Heart left ventricle (tissue), 16 donors: ENCODE measurements at regions not wholly inside any gene's neighbourhood (a gene's known extent, or its start where the extent isn't known, plus 50 kb on each side); places are given as distances from the start of the nearest gene placed in this dataset.

Experiments used
- ATAC-seq, 4 donors: fragments of 200-7000 bp; cut with Tn5 transposase; one replicate each; pipeline ENCODE4 v1.9.1; 2020 to 2022; ENCODE audit warnings: moderate library complexity in 4 of 4, mild to moderate bottlenecking in 3 of 4, moderate number of reproducible peaks in 1 of 4
- DNase-seq, 5 donors: peaks; one replicate each; pipeline ENCODE4 v3.0.0-alpha.2; 2020
- H3K27ac ChIP-seq, 12 donors: fragments of 200-600 bp; sonication (generic) in 4 of 12; one replicate each; pipeline versions ENCODE4 v1.5.0 to v1.8.0; 2016 to 2022; ENCODE audit warnings: mild to moderate bottlenecking in 2 of 12
- H3K27me3 ChIP-seq, 9 donors: fragments of 200-600 bp; sonication (generic) in 2 of 9; one replicate each; pipeline versions ENCODE4 v1.5.1 to v1.8.0; 2016 to 2022; ENCODE audit warnings: mild to moderate bottlenecking in 3 of 9
- H3K36me3 ChIP-seq, 9 donors: fragments of 200-600 bp; sonication (generic) in 2 of 9; one replicate each; pipeline versions ENCODE4 v1.5.0 to v1.8.0; 2018 to 2022; ENCODE audit warnings: mild to moderate bottlenecking in 2 of 9
- H3K4me1 ChIP-seq, 12 donors: fragments of 200-600 bp; sonication (generic) in 4 of 12; one replicate each; pipeline versions ENCODE4 v1.5.0 to v1.8.0; 2016 to 2022; ENCODE audit warnings: mild to moderate bottlenecking in 3 of 12
- H3K4me3 ChIP-seq, 12 donors: fragments of 200-600 bp; sonication (generic) in 4 of 12; one replicate each; pipeline versions ENCODE4 v1.5.0 to v1.8.0; 2017 to 2022; ENCODE audit warnings: mild to moderate bottlenecking in 9 of 12, moderate library complexity in 4 of 12
- H3K9me3 ChIP-seq, 12 donors: fragments of 200-600 bp; sonication (generic) in 4 of 12; one replicate each; pipeline versions ENCODE4 v1.5.0 to v1.8.0; 2016 to 2022; ENCODE audit warnings: mild to moderate bottlenecking in 1 of 12
- POLR2A ChIP-seq, 2 donors: fragments of 450-650 bp; IDR thresholded peaks; one replicate each; pipeline ENCODE4 v1.6.1; 2017; ENCODE audit warnings: antibody characterized with exemption in 2 of 2, mild to moderate bottlenecking in 2 of 2, moderate library complexity in 2 of 2
- WGBS, 4 donors: extraction: QIAGEN DNeasy Blood & Tissue Kit in 2 of 4; methylation state at CpG; one replicate each; pipeline versions ENCODE4 v1.1.5 to v1.1.7; 2013 to 2018; 5-methylcytosine and 5-hydroxymethylcytosine counted together
- intact Hi-C, 10 donors: fragments of 100-400 bp; cut with DNase I; formaldehyde crosslinking; loops; one replicate each; pipeline versions ENCODE4 v1.11.1 to v1.14.2; 2022
- TF ChIP-seq, protein P1 (sequence below), 12 donors: fragments of 200-600 bp; sonication (generic) in 4 of 12; IDR thresholded peaks; one replicate each; pipeline versions ENCODE4 v1.5.0 to v1.8.0; 2018 to 2022; ENCODE audit warnings: antibody characterized with exemption in 12 of 12, mild to moderate bottlenecking in 5 of 12
- donor health status: ischemic (EF 13 %, LVEDD 7.1; RV severe dilation, severe dysfunction).
- donor health status: healthy with polysubstance abuse.
- donor health status: DM: no; HTN: yes; CAD: no.
- donor health status: DM: no; HTN: no; CAD: no.
- donor health status: ischemic (EF 25% LVEDD 6.9; RV normal size, moderate dysfunction).
- donor health status: ischemic (EF 25% LVEDD 5.7; RV mildly dilated, moderate dysfunction).
- donor health status: healthy.
- donor health status: DM: yes; HTN: yes; CAD: no.
- donor health status: ischemic (EF 35%, LVEDD 5.7; RV mildly dilated, moderate dysfunction).
- donor health status: nonischemic (EF 11% LVEDD 7.7; RV severe dilation, severe dysfunction).
- donor health status: DM: yes; HTN: yes; CAD: no.
- donor health status: PGD.
- donor health status: ischemic (EF 29% LVEDD 5.4; RV normal size, mild dysfunction).
- donor health status: nonischemic (EF 23%, LVEDD 6.1; RV moderate dilation, normal function).

DNA sequence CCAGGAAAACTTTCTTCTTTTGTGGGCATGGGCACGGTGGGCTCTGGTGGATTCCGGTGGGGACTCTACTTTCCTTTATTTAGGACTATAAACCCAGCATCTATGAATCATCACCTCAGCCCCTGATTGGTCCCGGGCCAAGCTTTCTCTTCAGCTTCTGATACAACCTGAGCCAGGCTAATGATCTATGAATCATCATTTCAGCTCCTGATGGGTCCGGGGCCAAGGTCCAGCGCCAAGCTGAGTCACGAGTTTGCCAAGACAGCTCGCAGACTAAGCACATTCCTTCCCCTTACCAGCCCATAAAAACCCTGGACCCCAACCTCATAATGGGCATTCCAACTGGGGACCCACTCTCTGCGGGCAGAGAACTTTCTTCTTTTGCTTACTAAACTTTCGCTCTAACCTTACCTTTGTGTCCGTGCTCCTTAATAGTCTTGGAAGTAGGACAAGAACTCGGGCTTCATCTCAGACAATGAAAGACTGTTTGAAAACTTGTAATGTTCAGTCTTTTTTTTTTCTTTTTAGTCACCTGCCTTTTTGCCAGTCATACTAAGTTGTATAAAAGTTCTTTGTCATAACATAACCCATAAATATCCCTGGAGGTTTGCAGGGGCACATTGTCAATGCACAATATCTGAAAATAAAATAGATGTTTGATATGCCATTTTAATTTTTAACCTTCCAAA is 904.9 kb upstream of the EPHA5 start:
- DNase-seq (no peak), ATAC-seq (no peak)
- intact Hi-C loops = no loop called here
- Histone ChIP-seq H3K27ac (no peak overlapping the region), H3K4me3 (no peak overlapping the region), H3K9me3 (no peaks in the 10 kb centered on the region), H3K27me3 (no peaks in the 10 kb centered on the region), H3K4me1 (no peaks in the 10 kb centered on the region), H3K36me3 (no peaks in the 10 kb centered on the region)
- WGBS, 4 donors = 81 to 90% (median 89%) methylated on average over 11 of the region's 11 CpGs
- no peak for TF ChIP-seq POLR2A (IDR thresholded peaks at IDR 0.05)
- TF ChIP-seq, protein P1, sequence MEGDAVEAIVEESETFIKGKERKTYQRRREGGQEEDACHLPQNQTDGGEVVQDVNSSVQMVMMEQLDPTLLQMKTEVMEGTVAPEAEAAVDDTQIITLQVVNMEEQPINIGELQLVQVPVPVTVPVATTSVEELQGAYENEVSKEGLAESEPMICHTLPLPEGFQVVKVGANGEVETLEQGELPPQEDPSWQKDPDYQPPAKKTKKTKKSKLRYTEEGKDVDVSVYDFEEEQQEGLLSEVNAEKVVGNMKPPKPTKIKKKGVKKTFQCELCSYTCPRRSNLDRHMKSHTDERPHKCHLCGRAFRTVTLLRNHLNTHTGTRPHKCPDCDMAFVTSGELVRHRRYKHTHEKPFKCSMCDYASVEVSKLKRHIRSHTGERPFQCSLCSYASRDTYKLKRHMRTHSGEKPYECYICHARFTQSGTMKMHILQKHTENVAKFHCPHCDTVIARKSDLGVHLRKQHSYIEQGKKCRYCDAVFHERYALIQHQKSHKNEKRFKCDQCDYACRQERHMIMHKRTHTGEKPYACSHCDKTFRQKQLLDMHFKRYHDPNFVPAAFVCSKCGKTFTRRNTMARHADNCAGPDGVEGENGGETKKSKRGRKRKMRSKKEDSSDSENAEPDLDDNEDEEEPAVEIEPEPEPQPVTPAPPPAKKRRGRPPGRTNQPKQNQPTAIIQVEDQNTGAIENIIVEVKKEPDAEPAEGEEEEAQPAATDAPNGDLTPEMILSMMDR (IDR thresholded peaks at IDR 0.05) = no peak

DNA sequence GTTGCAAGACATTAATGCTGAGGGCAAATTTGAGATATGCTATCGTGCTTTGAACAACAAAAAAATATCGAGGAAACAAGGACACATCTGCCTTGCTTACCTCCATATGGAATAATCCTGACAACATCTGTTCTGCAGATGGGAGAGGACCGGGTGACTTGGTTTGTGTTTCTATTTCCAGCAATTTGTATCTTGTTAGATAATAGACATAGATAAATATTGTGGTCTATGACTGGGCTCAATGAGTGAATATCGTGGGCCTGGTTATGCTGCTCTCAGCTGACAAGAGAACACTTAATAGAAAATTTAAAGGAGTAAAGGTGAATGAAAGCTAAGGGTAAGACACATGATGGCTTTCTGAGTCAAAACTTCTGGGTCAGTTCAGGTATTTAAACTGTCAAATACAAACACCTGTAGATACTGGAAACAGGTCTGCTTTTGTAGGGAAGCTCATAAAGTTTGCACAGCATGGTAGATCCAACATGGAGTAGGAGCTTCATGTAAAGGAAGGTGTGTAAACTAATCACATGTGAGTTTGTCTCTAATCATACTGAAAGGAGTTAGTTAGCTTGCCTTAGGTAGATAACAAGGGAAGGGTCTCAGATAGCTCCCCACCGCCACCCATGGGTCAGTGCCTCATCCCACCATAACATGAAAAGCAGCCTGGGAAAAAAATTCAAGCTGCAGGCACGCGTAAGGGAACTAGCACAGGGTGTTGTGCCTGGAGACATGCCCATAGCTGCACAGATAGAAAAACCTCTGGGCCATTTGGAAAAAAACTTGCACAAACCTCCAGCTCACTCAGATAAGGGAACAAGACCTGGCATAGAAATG is 904.1 kb upstream of the EPHA5 start:
- Histone ChIP-seq H3K9me3 (no peaks in the 10 kb centered on the region), H3K4me3 (no peak overlapping the region), H3K4me1 (no peaks in the 10 kb centered on the region), H3K27ac (no peak overlapping the region), H3K27me3 (no peaks in the 10 kb centered on the region), H3K36me3 (no peaks in the 10 kb centered on the region)
- intact Hi-C loops = no loop called here
- no peak for ATAC-seq
- 56 to 75% (median 72%) methylated on average over 7 of the region's 7 CpGs for WGBS, 4 donors
- TF ChIP-seq POLR2A (IDR thresholded peaks at IDR 0.05) = no peak
- TF ChIP-seq, protein P1 (IDR thresholded peaks at IDR 0.05) = no peak
- DNase-seq = no peak

DNA sequence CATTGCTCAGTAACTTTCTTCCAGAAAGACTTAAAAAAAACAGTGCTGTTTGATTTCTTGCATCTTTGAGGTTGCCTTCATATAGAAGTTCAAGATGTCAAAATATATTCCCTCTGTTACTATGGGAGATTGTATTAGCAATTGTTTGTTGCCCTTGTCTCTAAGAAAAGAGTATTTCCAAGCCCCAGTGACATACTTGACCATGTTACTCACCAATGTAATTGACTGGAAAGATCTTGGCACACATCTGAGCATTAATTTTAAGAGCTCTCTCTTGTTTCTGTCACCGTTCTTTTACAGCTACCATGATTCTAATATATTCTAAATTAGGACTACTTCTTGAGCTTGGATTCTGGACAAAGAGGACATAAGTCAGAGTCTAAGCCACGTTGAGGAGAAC is 902.7 kb upstream of the EPHA5 start:
- H3K36me3 ChIP-seq = no peaks in the 10 kb centered on the region
- intact Hi-C loops = no loop called here
- H3K9me3 ChIP-seq = no peaks in the 10 kb centered on the region
- no peak overlapping the region for H3K4me3 ChIP-seq
- WGBS, 4 donors = 56 to 74% (median 60%) methylated on average over 2 of the region's 2 CpGs
- H3K4me1 ChIP-seq = no peaks in the 10 kb centered on the region
- no peak for DNase-seq
- H3K27me3 ChIP-seq = no peaks in the 10 kb centered on the region
- ATAC-seq = no peak
- no peak overlapping the region for H3K27ac ChIP-seq
- no peak for TF ChIP-seq POLR2A (IDR thresholded peaks at IDR 0.05)
- TF ChIP-seq, protein P1 (IDR thresholded peaks at IDR 0.05) = no peak

DNA sequence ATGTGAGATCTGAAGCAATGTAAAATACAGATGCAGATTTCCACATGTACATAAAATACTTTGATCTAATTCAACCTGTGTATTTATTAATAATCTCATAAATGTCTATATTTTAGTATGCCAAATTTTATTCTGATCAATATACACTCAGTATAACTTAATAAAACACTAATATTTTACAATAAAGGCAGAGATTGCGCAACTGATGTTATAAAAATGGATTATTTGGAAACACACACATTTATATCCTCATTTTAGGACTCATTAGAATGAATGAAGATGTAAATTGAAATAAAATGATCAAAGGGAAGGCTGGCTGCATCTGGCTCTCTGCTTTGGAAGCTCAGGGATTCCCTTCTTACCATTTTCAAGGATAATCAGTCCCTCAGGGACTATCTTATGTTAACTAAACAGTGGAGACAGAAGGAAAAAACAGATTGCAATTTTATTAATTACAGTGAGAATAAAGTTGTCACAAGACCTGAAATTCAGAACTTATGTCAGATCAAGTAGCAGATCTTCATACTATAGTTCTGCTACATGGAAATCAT is 900.9 kb upstream of the EPHA5 start:
- no peak for ATAC-seq
- Histone ChIP-seq H3K9me3 (no peaks in the 10 kb centered on the region), H3K27ac (no peak overlapping the region), H3K4me3 (no peak overlapping the region), H3K36me3 (no peaks in the 10 kb centered on the region), H3K27me3 (no peaks in the 10 kb centered on the region), H3K4me1 (no peaks in the 10 kb centered on the region)
- intact Hi-C loops = no loop called here
- no peak for TF ChIP-seq POLR2A (IDR thresholded peaks at IDR 0.05)
- TF ChIP-seq, protein P1 (IDR thresholded peaks at IDR 0.05) = no peak
- 75 to 85% (median 78%) methylated on average over 1 of the region's 1 CpG for WGBS, 4 donors
- no peak for DNase-seq
